CD4-positive, alpha-beta memory T cell (primary cell): ENCODE measurements at regions not wholly inside any gene's neighbourhood (a gene's known extent, or its start where the extent isn't known, plus 50 kb on each side); places are given as distances from the start of the nearest gene placed in this dataset.
A peak's percentile ranks its signal among the peaks of the same experiment; 100 is the strongest.

Source experiments
- CTCF ChIA-PET: fragments of 350-600 bp; sonication (Branson Sonifier 250); formaldehyde crosslinking; loops from one replicate; lab custom pipeline; 2021; ENCODE audit warnings: inconsistent platforms; ENCODE audit not compliant: partially characterized antibody; lab: Charles Lee
- POLR2A ChIA-PET: fragments of 350-600 bp; sonication (Branson Sonifier 250); formaldehyde crosslinking; loops from one replicate; lab custom pipeline; 2021; ENCODE audit not compliant: partially characterized antibody; lab: Charles Lee
- DNase-seq, 5 donors: peaks; one replicate each; pipeline versions ENCODE4 v3.0.0 to v3.0.0-alpha.2; 2020 to 2022; ENCODE audit warnings: mixed read lengths in 1 of 5
- H3K27ac ChIP-seq: one replicate; pipeline ENCODE4 v1.7.0; 2013; ENCODE audit warnings: low read depth, low read length
- H3K27me3 ChIP-seq: 2 replicates; pipeline ENCODE4 v1.7.0; 2013; ENCODE audit warnings: mild to moderate bottlenecking, low read length, moderate library complexity; ENCODE audit not compliant: insufficient read depth
- H3K36me3 ChIP-seq: 2 replicates; pipeline ENCODE4 v1.7.0; 2013; ENCODE audit warnings: mild to moderate bottlenecking, low read length, moderate library complexity; ENCODE audit not compliant: insufficient read depth
- H3K4me1 ChIP-seq: 2 replicates; pipeline ENCODE4 v1.7.0; 2013; ENCODE audit warnings: mild to moderate bottlenecking, low read length, moderate library complexity; ENCODE audit not compliant: insufficient read depth
- H3K4me3 ChIP-seq, 2 donors: one replicate each; pipeline ENCODE4 v1.7.0; 2013; ENCODE audit warnings: low read length in 2 of 2, mild to moderate bottlenecking in 1 of 2
- H3K9me3 ChIP-seq, 2 donors: one replicate each; pipeline ENCODE4 v1.7.0; 2013; ENCODE audit warnings: low read length in 2 of 2, control low read depth in 1 of 2; ENCODE audit not compliant: control insufficient read depth in 1 of 2
- H3K27ac Mint-ChIP-seq, 7 donors: one replicate each; pipeline ENCODE4 v1.8.0; 2020 to 2021; ENCODE audit warnings: mixed read lengths in 7 of 7, mild to moderate bottlenecking in 6 of 7, inconsistent platforms in 3 of 7, moderate library complexity in 3 of 7
- H3K27me3 Mint-ChIP-seq, 2 donors: one replicate each; pipeline ENCODE4 v1.8.0; 2020 to 2021; ENCODE audit warnings: mixed read lengths in 2 of 2
- H3K36me3 Mint-ChIP-seq, 2 donors: one replicate each; pipeline ENCODE4 v1.8.0; 2020 to 2021; ENCODE audit warnings: mixed read lengths in 2 of 2, inconsistent platforms in 1 of 2, mild to moderate bottlenecking in 1 of 2
- H3K4me1 Mint-ChIP-seq, 4 donors: one replicate each; pipeline ENCODE4 v1.8.0; 2020 to 2021; ENCODE audit warnings: mixed read lengths in 4 of 4, mild to moderate bottlenecking in 1 of 4
- H3K4me3 Mint-ChIP-seq, 8 donors: one replicate each; pipeline ENCODE4 v1.8.0; 2020 to 2021; ENCODE audit warnings: mixed read lengths in 8 of 8, mild to moderate bottlenecking in 7 of 8, moderate library complexity in 6 of 8, inconsistent platforms in 3 of 8
- H3K9me3 Mint-ChIP-seq, 8 donors: one replicate each; pipeline ENCODE4 v1.8.0; 2020 to 2021; ENCODE audit warnings: mixed read lengths in 8 of 8, mild to moderate bottlenecking in 5 of 8, inconsistent platforms in 3 of 8, moderate library complexity in 1 of 8
- intact Hi-C: fragments of 100-400 bp; cut with micrococcal nuclease; formaldehyde crosslinking; loops from one replicate; pipeline ENCODE4 v1.15.1; 2023

DNA sequence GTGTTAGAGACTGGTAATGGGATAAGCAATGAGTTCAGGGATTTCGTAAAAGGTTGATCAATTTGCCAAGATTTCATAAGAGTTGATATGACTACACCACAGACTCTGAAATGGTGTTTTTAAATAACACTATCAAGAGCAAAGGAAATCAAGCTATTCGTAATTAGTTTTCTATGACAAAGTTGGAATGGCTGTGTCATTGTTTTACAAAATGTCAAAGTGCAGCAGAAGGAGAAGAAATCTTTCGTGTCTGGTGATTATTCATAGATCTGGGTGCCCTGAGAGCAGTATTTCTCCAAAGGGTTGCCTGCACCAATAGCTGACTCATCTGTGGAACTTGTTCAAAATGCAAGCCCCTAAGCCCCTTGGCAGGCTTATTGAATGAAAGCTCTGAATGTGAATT is 70.1 kb downstream of the NABP1 start:
- no peaks in the 10 kb centered on the region for H3K36me3 ChIP-seq
- no peaks in the 10 kb centered on the region for H3K4me1 ChIP-seq
- H3K27me3 ChIP-seq, result no peaks in the 10 kb centered on the region
- CTCF ChIA-PET, result interaction anchor here (1.1 to 2.6 kb wide), 2 partner anchors 10 kb away, joined by 5 to 12 read pairs; no protein-coding TSS in a partner anchor
- intact Hi-C loops, result no loop called here
- Mint-ChIP-seq H3K27ac (no peak overlapping the region), H3K36me3 (no peaks in the 10 kb centered on the region), H3K27me3 (peaks cover 7 to 13% of the 10 kb centered on the region in 2 donors), H3K9me3 (no peaks in the 10 kb centered on the region), H3K4me1 (no peaks in the 10 kb centered on the region), H3K4me3 (no peak overlapping the region)
- no peak for DNase-seq
- no peak overlapping the region for H3K27ac ChIP-seq
- H3K4me3 ChIP-seq, result no peak overlapping the region
- POLR2A ChIA-PET, result no interaction called here
- H3K9me3 ChIP-seq, result no peaks in the 10 kb centered on the region

GRCh38 chr2:191748528-191749180 is 70.7 kb downstream of the NABP1 start:
- Mint-ChIP-seq H3K36me3 (no peaks in the 10 kb centered on the region), H3K9me3 (no peaks in the 10 kb centered on the region), H3K4me3 (no peak overlapping the region), H3K4me1 (no peaks in the 10 kb centered on the region), H3K27me3 (peaks cover 6 to 13% of the 10 kb centered on the region in 2 donors), H3K27ac (no peak overlapping the region)
- no peaks in the 10 kb centered on the region for H3K9me3 ChIP-seq
- intact Hi-C loops, result no loop called here
- POLR2A ChIA-PET, result no interaction called here
- H3K27me3 ChIP-seq, result no peaks in the 10 kb centered on the region
- no peak overlapping the region for H3K4me3 ChIP-seq
- H3K4me1 ChIP-seq, result no peaks in the 10 kb centered on the region
- H3K27ac ChIP-seq, result no peak overlapping the region
- CTCF ChIA-PET, result interaction anchor here (1.1 to 2.6 kb wide), 2 partner anchors 10 to 11 kb away, joined by 5 to 12 read pairs; no protein-coding TSS in a partner anchor
- no peak for DNase-seq
- no peaks in the 10 kb centered on the region for H3K36me3 ChIP-seq

DNA sequence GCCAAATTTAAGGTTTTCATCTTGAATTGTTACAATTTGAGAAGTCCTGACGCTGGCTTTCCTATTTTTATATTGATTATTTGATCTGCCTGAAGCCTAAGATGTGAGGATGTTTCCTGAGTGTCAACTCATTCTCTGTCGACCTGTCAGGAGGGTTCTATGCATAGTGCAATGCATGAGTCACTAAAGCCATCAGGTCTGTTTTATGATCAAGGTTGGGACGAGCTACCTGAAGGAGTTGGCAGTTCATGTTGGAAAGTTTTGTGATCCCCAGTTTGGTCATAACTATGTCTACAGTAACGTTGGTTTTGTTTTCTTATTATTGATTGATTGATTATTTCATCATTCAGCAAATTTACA is 71.2 kb downstream of the NABP1 start:
- no peak overlapping the region for H3K27ac Mint-ChIP-seq
- H3K4me3 ChIP-seq, result no peak overlapping the region
- H3K9me3 Mint-ChIP-seq, result no peaks in the 10 kb centered on the region
- no peaks in the 10 kb centered on the region for H3K36me3 Mint-ChIP-seq
- H3K4me3 Mint-ChIP-seq, result no peak overlapping the region
- DNase-seq, result no peak
- H3K36me3 ChIP-seq, result no peaks in the 10 kb centered on the region
- no peaks in the 10 kb centered on the region for H3K9me3 ChIP-seq
- intact Hi-C loops, result no loop called here
- H3K27me3 ChIP-seq, result no peaks in the 10 kb centered on the region
- no peaks in the 10 kb centered on the region for H3K4me1 ChIP-seq
- ChIA-PET POLR2A (no interaction called here), CTCF (interaction anchor here (1.1 to 2.6 kb wide), 2 partner anchors 9 to 11 kb away, joined by 5 to 12 read pairs; no protein-coding TSS in a partner anchor)
- H3K27me3 Mint-ChIP-seq, result peaks cover 6 to 12% of the 10 kb centered on the region in 2 donors
- no peak overlapping the region for H3K27ac ChIP-seq
- no peaks in the 10 kb centered on the region for H3K4me1 Mint-ChIP-seq

- Histone ChIP-seq H3K27me3 (no peaks in the 10 kb centered on the region), H3K4me1 (peaks cover 6% of the 10 kb centered on the region), H3K27ac (no peak overlapping the region), H3K4me3 (no peak overlapping the region), H3K36me3 (no peaks in the 10 kb centered on the region), H3K9me3 (no peaks in the 10 kb centered on the region)
- ChIA-PET CTCF (interaction anchor here (1.0 to 1.7 kb wide), 2 partner anchors 8 to 188 kb away, joined by 4 read pairs; no protein-coding TSS in a partner anchor), POLR2A (no interaction called here)
- H3K4me3 Mint-ChIP-seq, result no peak overlapping the region
- intact Hi-C loops, result no loop called here
- H3K9me3 Mint-ChIP-seq, result no peaks in the 10 kb centered on the region
- DNase-seq, result no peak
- peaks cover 4% of the 10 kb centered on the region in 4 donors for H3K4me1 Mint-ChIP-seq
- H3K27me3 Mint-ChIP-seq, result peaks cover 4 to 12% of the 10 kb centered on the region in 2 donors
- H3K36me3 Mint-ChIP-seq, result no peaks in the 10 kb centered on the region
- no peak overlapping the region for H3K27ac Mint-ChIP-seq
Measured at GRCh38 chr2:191754103-191754502, 76.2 kb downstream of the NABP1 start.

DNA sequence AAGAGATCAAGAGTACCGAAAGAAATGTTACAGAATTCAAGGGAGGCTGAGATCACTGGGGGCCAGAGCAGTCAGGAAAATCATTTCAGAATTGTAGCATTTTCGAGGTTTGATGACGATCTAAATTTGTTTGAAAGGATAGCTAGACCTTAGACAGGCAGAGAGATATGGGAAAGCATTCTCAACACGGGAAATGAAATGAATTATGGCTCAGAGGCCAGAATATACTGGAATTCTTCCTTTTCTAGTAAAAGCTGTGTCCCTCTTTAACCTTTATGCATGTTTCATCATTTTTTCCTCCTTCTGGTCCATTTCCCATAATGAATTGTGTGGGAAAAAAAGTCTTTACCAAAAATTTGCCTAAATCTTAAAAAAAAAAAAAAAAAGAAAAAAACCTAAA is 78.8 kb downstream of the NABP1 start:
- Mint-ChIP-seq H3K4me3 (no peak overlapping the region), H3K36me3 (no peaks in the 10 kb centered on the region), H3K4me1 (peaks cover 4 to 6% (median 5%) of the 10 kb centered on the region in 4 donors), H3K9me3 (no peaks in the 10 kb centered on the region), H3K27ac (no peak overlapping the region), H3K27me3 (peaks cover 8 to 15% of the 10 kb centered on the region in 2 donors)
- POLR2A ChIA-PET, result no interaction called here
- intact Hi-C loops, result no loop called here
- Histone ChIP-seq H3K4me3 (no peak overlapping the region), H3K36me3 (no peaks in the 10 kb centered on the region), H3K27ac (no peak overlapping the region), H3K9me3 (no peaks in the 10 kb centered on the region), H3K27me3 (peaks cover 3% of the 10 kb centered on the region), H3K4me1 (peaks cover 11% of the 10 kb centered on the region)
- DNase-seq, result no peak
- CTCF ChIA-PET, result interaction anchor here (0.9 to 3.0 kb wide), 6 partner anchors 7 to 406 kb away, joined by 3 to 12 read pairs (median 4); no protein-coding TSS in a partner anchor

DNA sequence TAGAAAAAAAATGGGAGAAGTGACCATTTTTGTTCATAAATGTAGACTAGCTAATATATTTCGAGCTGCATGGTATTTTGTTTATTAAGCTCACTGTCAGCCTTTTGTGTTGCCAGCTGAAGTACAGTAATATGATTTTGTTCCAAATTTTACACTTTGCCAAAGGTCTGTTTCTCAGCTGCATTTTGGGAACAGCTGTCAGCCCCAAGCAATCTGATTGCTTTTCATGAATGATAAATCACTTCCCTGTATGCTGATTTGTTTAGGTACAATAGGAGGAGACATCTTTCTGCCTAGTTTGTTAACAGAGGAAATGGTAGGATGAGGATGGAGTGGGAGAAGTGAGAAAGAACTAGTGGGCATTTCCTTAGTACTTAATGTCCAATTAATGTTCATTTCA is 79.3 kb downstream of the NABP1 start:
- peaks cover 4 to 6% (median 5%) of the 10 kb centered on the region in 4 donors for H3K4me1 Mint-ChIP-seq
- H3K9me3 Mint-ChIP-seq, result no peaks in the 10 kb centered on the region
- H3K27me3 ChIP-seq, result peaks cover 3% of the 10 kb centered on the region
- peaks cover 11% of the 10 kb centered on the region for H3K4me1 ChIP-seq
- peaks cover 8 to 14% of the 10 kb centered on the region in 2 donors for H3K27me3 Mint-ChIP-seq
- ChIA-PET CTCF (interaction anchor here (0.9 to 3.1 kb wide), 8 partner anchors 8 to 405 kb away, joined by 3 to 16 read pairs (median 6); no protein-coding TSS in a partner anchor), POLR2A (no interaction called here)
- intact Hi-C loops, result no loop called here
- H3K36me3 ChIP-seq, result no peaks in the 10 kb centered on the region
- no peak overlapping the region for H3K4me3 Mint-ChIP-seq
- no peak for DNase-seq
- H3K4me3 ChIP-seq, result no peak overlapping the region
- H3K9me3 ChIP-seq, result no peaks in the 10 kb centered on the region
- H3K27ac Mint-ChIP-seq, result no peak overlapping the region
- no peaks in the 10 kb centered on the region for H3K36me3 Mint-ChIP-seq
- H3K27ac ChIP-seq, result no peak overlapping the region

- H3K4me1 Mint-ChIP-seq, result peaks cover 4 to 6% (median 5%) of the 10 kb centered on the region in 4 donors
- intact Hi-C loops, result loop anchor here (2.0 kb wide), 1 partner anchor 404 kb away; no protein-coding TSS in a partner anchor
- Histone ChIP-seq H3K4me3 (no peak overlapping the region), H3K9me3 (no peaks in the 10 kb centered on the region), H3K27ac (no peak overlapping the region), H3K4me1 (peaks cover 11% of the 10 kb centered on the region), H3K27me3 (peaks cover 3% of the 10 kb centered on the region), H3K36me3 (no peaks in the 10 kb centered on the region)
- H3K27ac Mint-ChIP-seq, result no peak overlapping the region
- CTCF ChIA-PET, result interaction anchor here (0.6 to 3.1 kb wide), 13 partner anchors 9 to 192 kb away, joined by 3 to 16 read pairs (median 3); no protein-coding TSS in a partner anchor
- peaks cover 8 to 13% of the 10 kb centered on the region in 2 donors for H3K27me3 Mint-ChIP-seq
- DNase-seq, result peak; percentile 23 to 57 (median 35)
- POLR2A ChIA-PET, result no interaction called here
- H3K4me3 Mint-ChIP-seq, result peak overlapping the region in 3 of 8 donors; percentile 12 to 32 (median 18)
- H3K36me3 Mint-ChIP-seq, result no peaks in the 10 kb centered on the region
- no peaks in the 10 kb centered on the region for H3K9me3 Mint-ChIP-seq
Measured at GRCh38 chr2:191758518-191759507, 80.9 kb downstream of the NABP1 start.
